ENCODE measurements at regions not wholly inside any gene's neighbourhood (a gene's known extent, or its start where the extent isn't known, plus 50 kb on each side); places are given as distances from the start of the nearest gene placed in this dataset.
A peak's percentile ranks its signal among the peaks of the same experiment; 100 is the strongest.

DNA sequence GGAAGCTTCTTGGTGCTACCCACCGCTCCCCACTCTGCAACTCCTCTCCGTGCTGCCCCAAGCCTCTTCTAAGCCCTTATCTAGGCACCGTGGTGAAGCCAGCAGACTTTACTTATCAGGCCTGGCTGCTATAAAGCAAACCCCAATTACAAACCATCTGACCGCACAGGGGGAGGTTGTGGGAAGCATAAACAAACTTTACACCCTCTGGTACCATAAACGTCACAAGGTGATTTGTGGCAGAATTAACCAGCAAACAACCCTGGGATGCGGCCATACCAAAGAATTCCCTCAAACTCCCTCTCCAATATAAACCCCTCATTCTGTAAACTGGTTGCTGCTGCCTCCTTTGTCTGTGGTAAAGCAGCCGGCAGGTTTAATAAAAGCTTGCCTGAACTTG is 55.2 kb downstream of the MAGEC2 start:
- no peak for DNase-seq (ENCODE audit: low read depth)
- TF ChIP-seq, protein P1, sequence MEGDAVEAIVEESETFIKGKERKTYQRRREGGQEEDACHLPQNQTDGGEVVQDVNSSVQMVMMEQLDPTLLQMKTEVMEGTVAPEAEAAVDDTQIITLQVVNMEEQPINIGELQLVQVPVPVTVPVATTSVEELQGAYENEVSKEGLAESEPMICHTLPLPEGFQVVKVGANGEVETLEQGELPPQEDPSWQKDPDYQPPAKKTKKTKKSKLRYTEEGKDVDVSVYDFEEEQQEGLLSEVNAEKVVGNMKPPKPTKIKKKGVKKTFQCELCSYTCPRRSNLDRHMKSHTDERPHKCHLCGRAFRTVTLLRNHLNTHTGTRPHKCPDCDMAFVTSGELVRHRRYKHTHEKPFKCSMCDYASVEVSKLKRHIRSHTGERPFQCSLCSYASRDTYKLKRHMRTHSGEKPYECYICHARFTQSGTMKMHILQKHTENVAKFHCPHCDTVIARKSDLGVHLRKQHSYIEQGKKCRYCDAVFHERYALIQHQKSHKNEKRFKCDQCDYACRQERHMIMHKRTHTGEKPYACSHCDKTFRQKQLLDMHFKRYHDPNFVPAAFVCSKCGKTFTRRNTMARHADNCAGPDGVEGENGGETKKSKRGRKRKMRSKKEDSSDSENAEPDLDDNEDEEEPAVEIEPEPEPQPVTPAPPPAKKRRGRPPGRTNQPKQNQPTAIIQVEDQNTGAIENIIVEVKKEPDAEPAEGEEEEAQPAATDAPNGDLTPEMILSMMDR (conservative IDR thresholded peaks at IDR 0.05; ENCODE audit: control insufficient read depth, insufficient read depth, low read depth, low read length) = no peak
- H3K4me3 ChIP-seq (ENCODE audit: control insufficient read depth, low read depth, low read length) = no peak overlapping the region

DNA sequence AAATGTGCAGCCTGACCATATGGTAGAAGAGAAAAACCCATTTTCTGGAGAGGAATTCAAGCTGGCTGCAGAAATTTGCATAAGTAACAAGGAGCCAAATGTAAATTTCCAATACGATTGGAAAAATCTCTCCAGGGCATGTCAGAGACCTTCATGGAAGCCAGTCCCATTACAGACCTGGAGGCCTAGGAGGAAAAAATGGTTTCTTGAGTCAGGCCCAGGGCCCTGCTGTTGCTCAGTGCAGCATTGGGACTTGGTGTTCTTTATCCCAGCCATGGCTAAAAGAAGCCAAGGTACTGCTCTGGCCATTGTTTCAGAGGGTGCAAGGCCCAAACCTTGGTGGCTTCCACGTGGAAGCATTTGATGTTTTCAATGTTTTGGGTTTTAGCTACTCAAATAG is 70.6 kb downstream of the MAGEC2 start:
- TF ChIP-seq, protein P1 (conservative IDR thresholded peaks at IDR 0.05; ENCODE audit: control insufficient read depth, insufficient read depth, low read depth, low read length) = no peak
- no peak overlapping the region for H3K4me3 ChIP-seq (ENCODE audit: control insufficient read depth, low read depth, low read length)
- no peak for DNase-seq (ENCODE audit: low read depth)

GRCh38 chrX:142096253-142096652 is 108.8 kb downstream of the MAGEC2 start:
- no peak overlapping the region for H3K4me3 ChIP-seq (ENCODE audit: control insufficient read depth, low read depth, low read length)
- no peak for DNase-seq (ENCODE audit: low read depth)
- TF ChIP-seq, protein P1 (conservative IDR thresholded peaks at IDR 0.05; ENCODE audit: control insufficient read depth, insufficient read depth, low read depth, low read length) = no peak

- TF ChIP-seq, protein P1 (conservative IDR thresholded peaks at IDR 0.05; ENCODE audit: control insufficient read depth, insufficient read depth, low read depth, low read length) = no peak
- no peak overlapping the region for H3K4me3 ChIP-seq (ENCODE audit: control insufficient read depth, low read depth, low read length)
- no peak for DNase-seq (ENCODE audit: low read depth)
Observed at GRCh38 chrX:142095651-142096245, 109.3 kb downstream of the MAGEC2 start.

DNA sequence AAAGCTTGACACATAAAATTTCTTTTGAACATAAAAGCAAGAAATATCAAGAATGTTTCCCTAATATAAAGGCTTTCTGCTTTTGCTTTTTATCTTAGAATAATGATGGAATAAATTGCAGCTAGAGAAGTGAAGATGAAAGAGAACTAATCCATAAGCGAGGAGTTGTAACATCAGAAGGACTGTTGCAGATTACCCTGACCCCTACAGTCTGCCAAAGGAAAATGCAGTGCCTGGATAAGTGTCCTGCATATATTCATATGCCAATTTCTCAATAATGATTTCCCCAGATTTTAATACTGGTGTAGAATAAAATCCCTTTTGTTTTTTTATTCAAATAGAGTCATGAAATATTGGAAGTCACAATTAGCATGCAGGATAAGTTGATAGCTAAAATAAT is 115.9 kb downstream of the MAGEC2 start:
- TF ChIP-seq, protein P1 (conservative IDR thresholded peaks at IDR 0.05; ENCODE audit: control insufficient read depth, insufficient read depth, low read depth, low read length) = peak; percentile 19
- no peak overlapping the region for H3K4me3 ChIP-seq (ENCODE audit: control insufficient read depth, low read depth, low read length)
- peak; percentile 8 for DNase-seq (ENCODE audit: low read depth)

DNA sequence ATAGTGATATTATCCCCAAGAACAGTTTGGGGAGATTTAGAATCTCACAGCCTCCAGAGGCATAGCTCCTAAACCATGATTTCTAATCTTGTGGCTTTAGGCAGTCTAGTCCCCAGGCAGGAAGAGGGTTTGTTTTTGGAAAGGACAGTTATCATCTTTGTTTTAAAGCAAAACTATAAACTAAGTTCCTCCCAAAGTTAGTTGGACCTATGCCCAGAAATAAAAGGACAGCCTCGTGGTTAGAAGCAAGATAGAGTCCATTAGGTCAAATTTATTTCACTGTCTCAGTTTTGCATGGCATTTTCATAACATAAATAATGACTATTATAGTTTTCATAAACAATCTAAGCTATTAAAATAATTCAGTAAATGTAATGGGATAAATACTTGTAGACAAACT is 120.5 kb downstream of the MAGEC2 start:
- no peak for DNase-seq (ENCODE audit: low read depth)
- TF ChIP-seq, protein P1 (conservative IDR thresholded peaks at IDR 0.05; ENCODE audit: control insufficient read depth, insufficient read depth, low read depth, low read length) = no peak
- H3K4me3 ChIP-seq (ENCODE audit: control insufficient read depth, low read depth, low read length) = no peak overlapping the region

DNA sequence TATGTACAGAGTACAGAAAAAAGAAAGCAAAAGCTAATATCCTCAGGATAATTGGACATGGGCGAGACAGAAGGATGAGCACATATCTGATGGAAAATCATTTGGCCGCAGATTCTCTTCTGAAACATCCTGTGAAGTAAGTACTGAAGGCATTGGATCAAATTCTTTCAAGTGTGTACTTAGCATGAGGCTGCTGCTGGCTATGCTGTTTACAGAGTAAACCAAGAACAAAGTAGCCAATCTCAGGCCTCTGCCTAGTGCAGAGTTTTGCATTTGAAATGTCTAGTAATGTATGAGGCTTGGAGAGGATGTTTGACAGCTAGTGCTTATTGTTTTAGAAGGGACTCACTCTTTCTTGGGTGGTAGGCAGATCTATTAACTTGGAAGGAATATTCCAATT is 128.5 kb downstream of the MAGEC2 start:
- DNase-seq (ENCODE audit: low read depth) = no peak
- TF ChIP-seq, protein P1 (conservative IDR thresholded peaks at IDR 0.05; ENCODE audit: control insufficient read depth, insufficient read depth, low read depth, low read length) = no peak
- no peak overlapping the region for H3K4me3 ChIP-seq (ENCODE audit: control insufficient read depth, low read depth, low read length)

Data from fibroblast of mammary gland (primary cell).